HCT116 (cell line): ENCODE measurements at regions not wholly inside any gene's neighbourhood (a gene's known extent, or its start where the extent isn't known, plus 50 kb on each side); places are given as distances from the start of the nearest gene placed in this dataset.

ENCODE experiments used
- ATAC-seq: fragments of 200-7000 bp; cut with Tn5 transposase; 2 replicates; pipeline ENCODE4 v1.9.1; 2020; ENCODE audit warnings: mild to moderate bottlenecking, moderate library complexity
- BruUV-seq: library from RNA; stranded (reverse); fragments of 400-500 nt; replicated peaks from 2 replicates; lab custom pipeline; 2021; lab: Mats Ljungman, UMichigan
- CTCF ChIA-PET: fragments of 300-600 bp; sonication (Branson Sonifier 250); formaldehyde crosslinking; loops from one replicate; lab custom pipeline; 2021; ENCODE audit warnings: antibody characterized with exemption; lab: Charles Lee
- POLR2A ChIA-PET: fragments of 300-600, 350-600 bp; sonication (Branson Sonifier 250); formaldehyde crosslinking; loops from one replicate; lab custom pipeline; 2021; ENCODE audit warnings: antibody characterized with exemption; lab: Charles Lee
- RAD21 ChIA-PET, 2 experiments: fragments of 300-600 bp; sonication (Branson Sonifier 250); formaldehyde crosslinking; loops; one replicate each; lab custom pipeline; 2023; ENCODE audit warnings: low total read pairs in 2 of 2; ENCODE audit not compliant: uncharacterized antibody in 2 of 2, unreplicated experiment in 2 of 2, low non-redundant PET in 1 of 2; lab: Charles Lee
- DNase-seq: peaks from one replicate; pipeline ENCODE4 v3.0.0-alpha.2; 2010; ENCODE audit warnings: low read depth, low spot score
- H2AFZ ChIP-seq: fragments of 200-600 bp; shearing (Covaris generic), sonication (generic); 2 replicates; pipeline ENCODE4 v1.6.1; 2017; ENCODE audit warnings: low read depth, mixed run types, mixed read lengths, antibody characterized with exemption, low read length; ENCODE audit not compliant: poor library complexity, severe bottlenecking
- H3K27ac ChIP-seq: 2 replicates; pipeline ENCODE4 v1.5.1; 2012; ENCODE audit warnings: low read depth, low read length
- H3K27me3 ChIP-seq: fragments of 200-600 bp; sonication (generic); 2 replicates; pipeline ENCODE4 v1.6.1; 2016; ENCODE audit warnings: mixed run types, low read length, mixed read lengths; ENCODE audit not compliant: insufficient read depth
- H3K36me3 ChIP-seq, 2 experiments: fragments of 200-500 bp in 1 of 2; fragments of 200-600 bp in 1 of 2; sonication (Bioruptor generic) in 1 of 2; sonication (generic) in 1 of 2; 2 replicates each; pipeline versions ENCODE4 v1.5.1 to v1.6.1; 2014 to 2016; ENCODE audit warnings: low read length in 2 of 2, inconsistent platforms in 1 of 2, mixed read lengths in 1 of 2, mixed run types in 1 of 2; ENCODE audit not compliant: insufficient read depth in 2 of 2, control insufficient read depth in 1 of 2
- H3K4me1 ChIP-seq, 2 experiments: fragments of 200-600 bp in 1 of 2; sonication (generic) in 1 of 2; 2 replicates each; pipeline versions ENCODE4 v1.5.1 to v1.6.1; 2012 to 2017; ENCODE audit warnings: low read length in 2 of 2, inconsistent platforms in 1 of 2, mild to moderate bottlenecking in 1 of 2, mixed read lengths in 1 of 2, mixed run types in 1 of 2, moderate library complexity in 1 of 2; ENCODE audit not compliant: insufficient read depth in 2 of 2, control insufficient read depth in 1 of 2
- H3K4me2 ChIP-seq: fragments of 200-600 bp; sonication (generic); 2 replicates; pipeline ENCODE4 v1.6.1; 2017; ENCODE audit warnings: mixed run types, low read length, mixed read lengths
- H3K4me3 ChIP-seq, 2 experiments: fragments of 200-600 bp in 1 of 2; sonication (generic) in 1 of 2; replicated peaks in 1 of 2; 2 replicates each; pipeline ENCODE4 v1.5.1; 2011 to 2016; ENCODE audit warnings: low read length in 2 of 2, control low read depth in 1 of 2, low read depth in 1 of 2, mild to moderate bottlenecking in 1 of 2, mixed read lengths in 1 of 2, mixed run types in 1 of 2
- H3K79me2 ChIP-seq: fragments of 200-600 bp; sonication (generic); 2 replicates; pipeline ENCODE4 v1.6.1; 2017; ENCODE audit warnings: mild to moderate bottlenecking, mixed run types, low read length, moderate library complexity, mixed read lengths; ENCODE audit not compliant: insufficient read depth
- H3K9ac ChIP-seq: fragments of 200-600 bp; sonication (generic); 2 replicates; pipeline ENCODE4 v1.6.1; 2016; ENCODE audit warnings: low read length, mixed read lengths
- H3K9me2 ChIP-seq: fragments of 200-600 bp; sonication (generic), shearing (Covaris generic); 2 replicates; pipeline ENCODE4 v1.6.1; 2017; ENCODE audit warnings: mixed run types, mild to moderate bottlenecking, moderate library complexity; ENCODE audit not compliant: insufficient read depth
- H3K9me3 ChIP-seq, 2 experiments: fragments of 200-500 bp in 1 of 2; fragments of 200-600 bp in 1 of 2; sonication (Bioruptor generic) in 1 of 2; sonication (generic) in 1 of 2; 2 replicates each; pipeline ENCODE4 v1.6.1; 2014 to 2017; ENCODE audit warnings: low read length in 2 of 2, mixed read lengths in 2 of 2, inconsistent platforms in 1 of 2, low read depth in 1 of 2, mild to moderate bottlenecking in 1 of 2, mixed run types in 1 of 2, moderate library complexity in 1 of 2; ENCODE audit not compliant: control insufficient read depth in 1 of 2, insufficient read depth in 1 of 2
- H4K20me1 ChIP-seq: fragments of 200-600 bp; sonication (generic), shearing (Covaris generic); 2 replicates; pipeline ENCODE4 v1.6.1; 2017; ENCODE audit warnings: mixed run types, mild to moderate bottlenecking, moderate library complexity; ENCODE audit not compliant: insufficient read depth
- CBX3 ChIP-seq: IDR thresholded peaks from 2 replicates; pipeline ENCODE4 v1.6.1; 2012; ENCODE audit warnings: low read depth
- CEBPB ChIP-seq: IDR thresholded peaks from 2 replicates; pipeline ENCODE4 v1.6.1; 2012; ENCODE audit warnings: low read depth
- ELF1 ChIP-seq: IDR thresholded peaks from 2 replicates; pipeline ENCODE4 v1.6.1; 2012; ENCODE audit warnings: low read depth, borderline replicate concordance
- EZH2phosphoT487 ChIP-seq: fragments of 200-600 bp; IDR thresholded peaks from 2 replicates; pipeline ENCODE4 v1.6.1; 2018; ENCODE audit warnings: antibody characterized with exemption, borderline replicate concordance
- FOSL1 ChIP-seq: IDR thresholded peaks from 2 replicates; pipeline ENCODE4 v1.6.1; 2012; ENCODE audit warnings: low read depth
- POLR2A ChIP-seq: IDR thresholded peaks from 2 replicates; pipeline ENCODE4 v1.7.0; 2011; ENCODE audit warnings: borderline replicate concordance; ENCODE audit not compliant: insufficient read depth, insufficient read length; ENCODE audit errors: extremely low read depth
- POLR2AphosphoS5 ChIP-seq: IDR thresholded peaks from 2 replicates; pipeline ENCODE4 v1.6.1; 2011; ENCODE audit warnings: mild to moderate bottlenecking, low read depth, low read length, moderate library complexity
- RAD21 ChIP-seq: IDR thresholded peaks from 2 replicates; pipeline ENCODE4 v1.6.1; 2012; ENCODE audit warnings: low read depth, mild to moderate bottlenecking
- SIN3A ChIP-seq: IDR thresholded peaks from 2 replicates; pipeline ENCODE4 v1.6.1; 2012; ENCODE audit warnings: low read depth
- SRF ChIP-seq: IDR thresholded peaks from 2 replicates; pipeline ENCODE4 v1.6.1; 2012; ENCODE audit warnings: low read depth
- ZFX ChIP-seq: fragments of 450-650 bp; IDR thresholded peaks from 2 replicates; pipeline ENCODE4 v1.6.1; 2017
- intact Hi-C: fragments of 100-400 bp; cut with micrococcal nuclease; formaldehyde crosslinking; loops from 2 replicates; pipeline ENCODE4 v1.10.0; 2022
- TF ChIP-seq, protein P1 (sequence below): IDR thresholded peaks from 2 replicates; pipeline ENCODE4 v1.6.1; 2011; ENCODE audit warnings: mild to moderate bottlenecking, low read length, moderate library complexity; ENCODE audit not compliant: insufficient replicate concordance; ENCODE audit errors: extremely low read depth
- TF ChIP-seq, protein P2 (sequence below): IDR thresholded peaks from 2 replicates; pipeline ENCODE4 v1.6.1; 2012; ENCODE audit warnings: low read depth
- TF ChIP-seq, protein P3 (sequence below), 3 experiments: fragments of 200-600 bp in 1 of 3; sonication (generic) in 1 of 3; IDR thresholded peaks in 2 of 3; conservative IDR thresholded peaks in 1 of 3; 2 replicates each; pipeline ENCODE4 v1.5.1; 2012 to 2017; ENCODE audit warnings: low read depth in 2 of 3, low read length in 2 of 3, antibody characterized with exemption in 1 of 3, borderline replicate concordance in 1 of 3, control low read depth in 1 of 3, mild to moderate bottlenecking in 1 of 3, mixed read lengths in 1 of 3, mixed run types in 1 of 3, moderate library complexity in 1 of 3; ENCODE audit not compliant: insufficient read depth in 1 of 3
- TF ChIP-seq, protein P4 (sequence below): IDR thresholded peaks from 2 replicates; pipeline ENCODE4 v1.6.1; 2012

DNA sequence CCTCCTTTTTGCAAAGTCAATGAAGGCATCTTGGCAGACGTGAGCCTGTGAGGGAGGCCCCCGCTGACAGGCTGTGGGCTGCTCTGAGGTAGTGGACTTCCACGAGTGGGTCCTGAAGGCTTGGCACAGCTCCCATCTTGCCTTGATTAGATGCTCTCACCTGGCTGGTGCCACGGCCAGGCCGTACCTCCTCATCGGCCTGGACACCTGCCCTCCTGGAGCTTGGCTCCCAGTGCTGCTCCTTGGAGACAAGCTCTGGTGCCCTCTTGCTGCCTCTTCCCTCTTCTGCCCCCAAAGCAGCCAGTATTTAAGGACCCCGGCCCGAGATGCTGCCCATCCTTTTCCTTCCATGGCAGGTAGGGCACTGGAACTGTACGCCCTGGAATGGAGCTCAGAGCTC lies 93.5 kb downstream of the ERMARD start:
- ATAC-seq = no peak
- no TSS peak for BruUV-seq
- no peak for DNase-seq
- no peaks in the 10 kb centered on the region for H3K4me1 ChIP-seq
- H3K79me2 ChIP-seq = no peaks in the 10 kb centered on the region
- no peak overlapping the region for H3K4me3 ChIP-seq
- H2AFZ ChIP-seq = no peak overlapping the region
- RAD21 ChIA-PET = no interaction called here
- no peak overlapping the region for H3K9ac ChIP-seq
- H3K27ac ChIP-seq = no peak overlapping the region
- H3K4me2 ChIP-seq = no peak overlapping the region
- H3K9me2 ChIP-seq = no peaks in the 10 kb centered on the region
- POLR2A ChIA-PET = no interaction called here
- CTCF ChIA-PET = interaction anchor here (1.5 kb wide), 1 partner anchor 13 kb away, joined by 6 read pairs; no protein-coding TSS in a partner anchor
- TF ChIP-seq FOSL1 (no peak), POLR2A (no peak), EZH2phosphoT487 (no peak)
- H4K20me1 ChIP-seq = no peaks in the 10 kb centered on the region
- no peaks in the 10 kb centered on the region for H3K36me3 ChIP-seq
- peaks cover 16% of the 10 kb centered on the region; the same call in 1 of the 2 replicates for H3K27me3 ChIP-seq
- H3K9me3 ChIP-seq = no peaks in the 10 kb centered on the region
- intact Hi-C loops = no loop called here

DNA sequence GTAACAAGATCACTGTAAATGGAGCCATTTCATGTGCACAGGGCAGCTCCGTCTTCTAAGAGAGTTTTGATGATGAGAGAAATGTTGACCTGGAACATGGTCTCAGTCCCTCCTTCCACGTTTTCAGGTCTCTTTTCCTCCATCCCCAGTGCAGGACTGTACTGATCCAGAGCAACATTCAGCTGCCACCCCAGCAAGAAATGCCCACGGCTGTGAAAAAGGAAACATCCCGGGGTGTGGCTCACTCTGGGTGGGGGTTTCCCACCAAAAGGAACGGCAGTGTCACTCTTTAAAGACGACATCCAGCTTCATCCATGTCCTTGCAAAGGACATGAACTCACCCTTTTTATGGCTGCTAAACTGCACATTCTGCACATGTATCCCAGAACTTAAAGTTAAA lies 92.6 kb downstream of the ERMARD start:
- ATAC-seq (no peak), DNase-seq (no peak)
- Histone ChIP-seq H3K4me1 (no peaks in the 10 kb centered on the region), H3K27me3 (peaks cover 16% of the 10 kb centered on the region; the same call in 1 of the 2 replicates), H3K9me2 (no peaks in the 10 kb centered on the region), H3K36me3 (no peaks in the 10 kb centered on the region), H2AFZ (no peak overlapping the region), H3K4me2 (no peak overlapping the region), H3K9ac (no peak overlapping the region), H3K79me2 (no peaks in the 10 kb centered on the region), H3K4me3 (no peak overlapping the region), H3K9me3 (no peaks in the 10 kb centered on the region), H4K20me1 (no peaks in the 10 kb centered on the region), H3K27ac (no peak overlapping the region)
- BruUV-seq = no TSS peak
- POLR2A ChIA-PET = no interaction called here
- intact Hi-C loops = no loop called here
- RAD21 ChIA-PET = no interaction called here
- CTCF ChIA-PET = no interaction called here
- TF ChIP-seq POLR2AphosphoS5 = no peak
- TF ChIP-seq SRF = no peak
- no peak for TF ChIP-seq SIN3A
- TF ChIP-seq, protein P1, sequence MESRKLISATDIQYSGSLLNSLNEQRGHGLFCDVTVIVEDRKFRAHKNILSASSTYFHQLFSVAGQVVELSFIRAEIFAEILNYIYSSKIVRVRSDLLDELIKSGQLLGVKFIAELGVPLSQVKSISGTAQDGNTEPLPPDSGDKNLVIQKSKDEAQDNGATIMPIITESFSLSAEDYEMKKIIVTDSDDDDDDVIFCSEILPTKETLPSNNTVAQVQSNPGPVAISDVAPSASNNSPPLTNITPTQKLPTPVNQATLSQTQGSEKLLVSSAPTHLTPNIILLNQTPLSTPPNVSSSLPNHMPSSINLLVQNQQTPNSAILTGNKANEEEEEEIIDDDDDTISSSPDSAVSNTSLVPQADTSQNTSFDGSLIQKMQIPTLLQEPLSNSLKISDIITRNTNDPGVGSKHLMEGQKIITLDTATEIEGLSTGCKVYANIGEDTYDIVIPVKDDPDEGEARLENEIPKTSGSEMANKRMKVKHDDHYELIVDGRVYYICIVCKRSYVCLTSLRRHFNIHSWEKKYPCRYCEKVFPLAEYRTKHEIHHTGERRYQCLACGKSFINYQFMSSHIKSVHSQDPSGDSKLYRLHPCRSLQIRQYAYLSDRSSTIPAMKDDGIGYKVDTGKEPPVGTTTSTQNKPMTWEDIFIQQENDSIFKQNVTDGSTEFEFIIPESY = no peak
- TF ChIP-seq, protein P2, sequence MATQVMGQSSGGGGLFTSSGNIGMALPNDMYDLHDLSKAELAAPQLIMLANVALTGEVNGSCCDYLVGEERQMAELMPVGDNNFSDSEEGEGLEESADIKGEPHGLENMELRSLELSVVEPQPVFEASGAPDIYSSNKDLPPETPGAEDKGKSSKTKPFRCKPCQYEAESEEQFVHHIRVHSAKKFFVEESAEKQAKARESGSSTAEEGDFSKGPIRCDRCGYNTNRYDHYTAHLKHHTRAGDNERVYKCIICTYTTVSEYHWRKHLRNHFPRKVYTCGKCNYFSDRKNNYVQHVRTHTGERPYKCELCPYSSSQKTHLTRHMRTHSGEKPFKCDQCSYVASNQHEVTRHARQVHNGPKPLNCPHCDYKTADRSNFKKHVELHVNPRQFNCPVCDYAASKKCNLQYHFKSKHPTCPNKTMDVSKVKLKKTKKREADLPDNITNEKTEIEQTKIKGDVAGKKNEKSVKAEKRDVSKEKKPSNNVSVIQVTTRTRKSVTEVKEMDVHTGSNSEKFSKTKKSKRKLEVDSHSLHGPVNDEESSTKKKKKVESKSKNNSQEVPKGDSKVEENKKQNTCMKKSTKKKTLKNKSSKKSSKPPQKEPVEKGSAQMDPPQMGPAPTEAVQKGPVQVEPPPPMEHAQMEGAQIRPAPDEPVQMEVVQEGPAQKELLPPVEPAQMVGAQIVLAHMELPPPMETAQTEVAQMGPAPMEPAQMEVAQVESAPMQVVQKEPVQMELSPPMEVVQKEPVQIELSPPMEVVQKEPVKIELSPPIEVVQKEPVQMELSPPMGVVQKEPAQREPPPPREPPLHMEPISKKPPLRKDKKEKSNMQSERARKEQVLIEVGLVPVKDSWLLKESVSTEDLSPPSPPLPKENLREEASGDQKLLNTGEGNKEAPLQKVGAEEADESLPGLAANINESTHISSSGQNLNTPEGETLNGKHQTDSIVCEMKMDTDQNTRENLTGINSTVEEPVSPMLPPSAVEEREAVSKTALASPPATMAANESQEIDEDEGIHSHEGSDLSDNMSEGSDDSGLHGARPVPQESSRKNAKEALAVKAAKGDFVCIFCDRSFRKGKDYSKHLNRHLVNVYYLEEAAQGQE = no peak
- no peak for TF ChIP-seq CBX3
- TF ChIP-seq ZFX = no peak
- TF ChIP-seq, protein P3, sequence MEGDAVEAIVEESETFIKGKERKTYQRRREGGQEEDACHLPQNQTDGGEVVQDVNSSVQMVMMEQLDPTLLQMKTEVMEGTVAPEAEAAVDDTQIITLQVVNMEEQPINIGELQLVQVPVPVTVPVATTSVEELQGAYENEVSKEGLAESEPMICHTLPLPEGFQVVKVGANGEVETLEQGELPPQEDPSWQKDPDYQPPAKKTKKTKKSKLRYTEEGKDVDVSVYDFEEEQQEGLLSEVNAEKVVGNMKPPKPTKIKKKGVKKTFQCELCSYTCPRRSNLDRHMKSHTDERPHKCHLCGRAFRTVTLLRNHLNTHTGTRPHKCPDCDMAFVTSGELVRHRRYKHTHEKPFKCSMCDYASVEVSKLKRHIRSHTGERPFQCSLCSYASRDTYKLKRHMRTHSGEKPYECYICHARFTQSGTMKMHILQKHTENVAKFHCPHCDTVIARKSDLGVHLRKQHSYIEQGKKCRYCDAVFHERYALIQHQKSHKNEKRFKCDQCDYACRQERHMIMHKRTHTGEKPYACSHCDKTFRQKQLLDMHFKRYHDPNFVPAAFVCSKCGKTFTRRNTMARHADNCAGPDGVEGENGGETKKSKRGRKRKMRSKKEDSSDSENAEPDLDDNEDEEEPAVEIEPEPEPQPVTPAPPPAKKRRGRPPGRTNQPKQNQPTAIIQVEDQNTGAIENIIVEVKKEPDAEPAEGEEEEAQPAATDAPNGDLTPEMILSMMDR (IDR thresholded peaks at IDR 0.05 in 2 of 3, conservative IDR thresholded peaks at IDR 0.05 in 1 of 3; ENCODE audit: borderline replicate concordance in 1 of 3, insufficient read depth in 1 of 3, low read depth in 2 of 3, low read length in 2 of 3) = no peak
- TF ChIP-seq, protein P4, sequence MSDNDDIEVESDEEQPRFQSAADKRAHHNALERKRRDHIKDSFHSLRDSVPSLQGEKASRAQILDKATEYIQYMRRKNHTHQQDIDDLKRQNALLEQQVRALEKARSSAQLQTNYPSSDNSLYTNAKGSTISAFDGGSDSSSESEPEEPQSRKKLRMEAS = no peak
- TF ChIP-seq CEBPB = no peak
- TF ChIP-seq ELF1 = no peak
- TF ChIP-seq RAD21 = no peak
